ENCODE measurements at regions not wholly inside any gene's neighbourhood (a gene's known extent, or its start where the extent isn't known, plus 50 kb on each side); places are given as distances from the start of the nearest gene placed in this dataset.

- no peak for DNase-seq (ENCODE audit: low read depth, low spot score)
Observed at GRCh38 chr3:7897655-7898054, 604.0 kb upstream of the LMCD1 start.

GRCh38 chr3:7913283-7913682 is 588.3 kb upstream of the LMCD1 start:
- no peak for DNase-seq (ENCODE audit: low read depth, low spot score)

- no peak for DNase-seq (ENCODE audit: low read depth, low spot score)
Observed at GRCh38 chr3:7915356-7915755, 586.3 kb upstream of the LMCD1 start.

GRCh38 chr3:7917443-7918151 is 584.0 kb upstream of the LMCD1 start:
- no peak for DNase-seq (ENCODE audit: low read depth, low spot score)

- DNase-seq (ENCODE audit: low read depth, low spot score), result no peak
Observed at GRCh38 chr3:7920211-7920610, 581.4 kb upstream of the LMCD1 start.

GRCh38 chr3:7924228-7924627 is 577.4 kb upstream of the LMCD1 start:
- no peak for DNase-seq (ENCODE audit: low read depth, low spot score)

- no peak for DNase-seq (ENCODE audit: low read depth, low spot score)
Observed at GRCh38 chr3:7927015-7927414, 574.6 kb upstream of the LMCD1 start.

GRCh38 chr3:7927864-7928263 is 573.8 kb upstream of the LMCD1 start:
- no peak for DNase-seq (ENCODE audit: low read depth, low spot score)

GRCh38 chr3:7929319-7929889 is 572.2 kb upstream of the LMCD1 start:
- DNase-seq (ENCODE audit: low read depth, low spot score), result no peak

GRCh38 chr3:7934362-7934761 is 567.3 kb upstream of the LMCD1 start:
- no peak for DNase-seq (ENCODE audit: low read depth, low spot score)

- no peak for DNase-seq (ENCODE audit: low read depth, low spot score)
Observed at GRCh38 chr3:7947930-7948329, 553.7 kb upstream of the LMCD1 start.

- no peak for DNase-seq (ENCODE audit: low read depth, low spot score)
Observed at GRCh38 chr3:7950890-7951289, 550.7 kb upstream of the LMCD1 start.

GRCh38 chr3:7953449-7954014 is 548.1 kb upstream of the LMCD1 start:
- DNase-seq (ENCODE audit: low read depth, low spot score), result no peak

- no peak for DNase-seq (ENCODE audit: low read depth, low spot score)
Observed at GRCh38 chr3:7957024-7957423, 544.6 kb upstream of the LMCD1 start.

GRCh38 chr3:7959094-7959493 is 542.5 kb upstream of the LMCD1 start:
- no peak for DNase-seq (ENCODE audit: low read depth, low spot score)

GRCh38 chr3:7960601-7961000 is 541.0 kb upstream of the LMCD1 start:
- DNase-seq (ENCODE audit: low read depth, low spot score), result no peak

GRCh38 chr3:7962301-7962700 is 539.3 kb upstream of the LMCD1 start:
- DNase-seq (ENCODE audit: low read depth, low spot score), result no peak

GRCh38 chr3:7964899-7965298 is 536.7 kb upstream of the LMCD1 start:
- DNase-seq (ENCODE audit: low read depth, low spot score), result no peak

- no peak for DNase-seq (ENCODE audit: low read depth, low spot score)
Observed at GRCh38 chr3:7973006-7973405, 528.6 kb upstream of the LMCD1 start.

- no peak for DNase-seq (ENCODE audit: low read depth, low spot score)
Observed at GRCh38 chr3:7977245-7978086, 524.2 kb upstream of the LMCD1 start.

- DNase-seq (ENCODE audit: low read depth, low spot score), result no peak
Observed at GRCh38 chr3:7978087-7978422, 523.6 kb upstream of the LMCD1 start.

- DNase-seq (ENCODE audit: low read depth, low spot score), result no peak
Observed at GRCh38 chr3:7982126-7982525, 519.5 kb upstream of the LMCD1 start.

GRCh38 chr3:7999384-7999783 is 502.2 kb upstream of the LMCD1 start:
- DNase-seq (ENCODE audit: low read depth, low spot score), result no peak

Data from smooth muscle cell of the brain vasculature (primary cell).